ENCODE measurements at regions not wholly inside any gene's neighbourhood (a gene's known extent, or its start where the extent isn't known, plus 50 kb on each side); places are given as distances from the start of the nearest gene placed in this dataset.

GRCh38 chr22:48507595-48508350, 1319.9 kb downstream of the BRD1 start:
- no peak overlapping the region for H3K27ac ChIP-seq
- in situ Hi-C loops (cut with MboI; ENCODE audit: low pct_unique_long_range_greater_than_20kb in 2 of 9, low sequenced_read_pairs in 9 of 9, unreplicated experiment in 9 of 9), result no loop called here
- ATAC-seq (replicated peaks in 6 of 8), result no peak
- H3K4me3 ChIP-seq, result no peak overlapping the region
- no peaks in the 10 kb centered on the region for H3K4me1 ChIP-seq (replicated peaks in 1 of 2)
- 47 to 100% (median 83%) methylated on average over 1 to 9 of the region's 23 CpGs; no CpG with 5 or more reads in 6 of the 10 experiments for WGBS, 10 experiments

DNA sequence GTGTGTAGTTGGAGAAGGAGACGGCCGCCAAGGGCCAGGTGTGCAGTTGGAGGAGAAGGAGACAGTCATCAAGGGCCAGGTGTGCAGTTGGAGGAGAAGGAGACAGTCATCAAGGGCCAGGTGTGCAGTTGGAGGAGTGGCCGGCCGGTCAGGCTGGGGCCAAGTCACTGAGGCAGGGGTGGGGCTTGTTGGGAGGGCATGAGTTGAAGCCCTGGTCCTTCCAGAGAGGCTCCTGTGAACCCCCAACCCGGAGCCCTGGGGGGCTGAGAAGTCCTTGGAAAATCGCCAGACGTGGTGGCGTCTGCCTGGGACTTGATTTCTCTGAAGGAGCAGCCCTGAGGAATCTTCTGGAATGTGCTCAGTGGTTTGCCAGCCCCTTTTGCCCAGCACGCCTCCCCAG, 1320.5 kb downstream of the BRD1 start:
- 53 to 100% (median 60%) methylated on average over 1 to 2 of the region's 9 CpGs; no CpG with 5 or more reads in 7 of the 10 experiments for WGBS, 10 experiments
- ATAC-seq (replicated peaks in 6 of 8), result no peak
- H3K27ac ChIP-seq, result no peak overlapping the region
- H3K4me3 ChIP-seq, result no peak overlapping the region
- in situ Hi-C loops (cut with MboI; ENCODE audit: low pct_unique_long_range_greater_than_20kb in 2 of 9, low sequenced_read_pairs in 9 of 9, unreplicated experiment in 9 of 9), result no loop called here
- no peaks in the 10 kb centered on the region for H3K4me1 ChIP-seq (replicated peaks in 1 of 2)

GRCh38 chr22:48506506-48507145, 1321.0 kb downstream of the BRD1 start:
- no peak for ATAC-seq (replicated peaks in 6 of 8)
- H3K27ac ChIP-seq, result no peak overlapping the region
- in situ Hi-C loops (cut with MboI; ENCODE audit: low pct_unique_long_range_greater_than_20kb in 2 of 9, low sequenced_read_pairs in 9 of 9, unreplicated experiment in 9 of 9), result no loop called here
- 52 to 83% (median 71%) methylated on average over 2 to 12 of the region's 17 CpGs; no CpG with 5 or more reads in 5 of the 10 experiments for WGBS, 10 experiments
- H3K4me1 ChIP-seq (replicated peaks in 1 of 2), result no peaks in the 10 kb centered on the region
- H3K4me3 ChIP-seq, result no peak overlapping the region

- H3K27ac ChIP-seq, result no peak overlapping the region
- no peak for ATAC-seq (replicated peaks in 6 of 8)
- 29 to 80% (median 49%) methylated on average over 1 to 8 of the region's 8 CpGs; no CpG with 5 or more reads in 6 of the 10 experiments for WGBS, 10 experiments
- H3K4me1 ChIP-seq (replicated peaks in 1 of 2), result no peaks in the 10 kb centered on the region
- H3K4me3 ChIP-seq, result no peak overlapping the region
- in situ Hi-C loops (cut with MboI; ENCODE audit: low pct_unique_long_range_greater_than_20kb in 2 of 9, low sequenced_read_pairs in 9 of 9, unreplicated experiment in 9 of 9), result no loop called here
These were observed 1321.8 kb downstream of the BRD1 start for GRCh38 chr22:48505891-48506290.

- Histone ChIP-seq H3K4me1 (replicated peaks in 1 of 2) (no peaks in the 10 kb centered on the region), H3K4me3 (no peak overlapping the region), H3K27ac (no peak overlapping the region)
- 0 to 78% (median 40%) methylated on average over 1 to 3 of the region's 7 CpGs; no CpG with 5 or more reads in 7 of the 10 experiments for WGBS, 10 experiments
- ATAC-seq (replicated peaks in 6 of 8), result no peak
- in situ Hi-C loops (cut with MboI; ENCODE audit: low pct_unique_long_range_greater_than_20kb in 2 of 9, low sequenced_read_pairs in 9 of 9, unreplicated experiment in 9 of 9), result no loop called here
These were observed 1323.0 kb downstream of the BRD1 start for GRCh38 chr22:48504519-48505140.

DNA sequence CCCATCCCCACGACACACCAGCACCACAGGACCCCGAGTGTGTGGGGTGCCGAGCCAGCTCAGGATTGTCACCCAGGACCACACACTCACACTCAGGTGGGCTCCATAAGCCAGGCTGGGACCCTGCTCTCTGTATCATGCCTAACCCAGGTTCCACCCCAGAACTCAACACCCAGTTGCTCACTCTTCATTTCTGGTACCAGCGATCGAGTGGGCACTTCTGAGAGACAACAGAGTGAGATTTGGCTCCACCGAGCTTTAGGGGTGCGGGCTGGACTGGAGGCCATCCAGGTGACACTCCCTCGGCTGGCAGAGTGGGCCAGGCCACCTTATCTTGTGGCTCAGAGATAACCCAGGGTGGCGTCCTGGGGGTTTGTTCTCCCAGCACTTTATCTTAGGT, 1323.8 kb downstream of the BRD1 start:
- Histone ChIP-seq H3K4me3 (no peak overlapping the region), H3K27ac (no peak overlapping the region), H3K4me1 (replicated peaks in 1 of 2) (no peaks in the 10 kb centered on the region)
- ATAC-seq (replicated peaks in 6 of 8), result no peak
- in situ Hi-C loops (cut with MboI; ENCODE audit: low pct_unique_long_range_greater_than_20kb in 2 of 9, low sequenced_read_pairs in 9 of 9, unreplicated experiment in 9 of 9), result no loop called here
- 27 to 100% (median 43%) methylated on average over 1 to 4 of the region's 9 CpGs; no CpG with 5 or more reads in 6 of the 10 experiments for WGBS, 10 experiments

DNA sequence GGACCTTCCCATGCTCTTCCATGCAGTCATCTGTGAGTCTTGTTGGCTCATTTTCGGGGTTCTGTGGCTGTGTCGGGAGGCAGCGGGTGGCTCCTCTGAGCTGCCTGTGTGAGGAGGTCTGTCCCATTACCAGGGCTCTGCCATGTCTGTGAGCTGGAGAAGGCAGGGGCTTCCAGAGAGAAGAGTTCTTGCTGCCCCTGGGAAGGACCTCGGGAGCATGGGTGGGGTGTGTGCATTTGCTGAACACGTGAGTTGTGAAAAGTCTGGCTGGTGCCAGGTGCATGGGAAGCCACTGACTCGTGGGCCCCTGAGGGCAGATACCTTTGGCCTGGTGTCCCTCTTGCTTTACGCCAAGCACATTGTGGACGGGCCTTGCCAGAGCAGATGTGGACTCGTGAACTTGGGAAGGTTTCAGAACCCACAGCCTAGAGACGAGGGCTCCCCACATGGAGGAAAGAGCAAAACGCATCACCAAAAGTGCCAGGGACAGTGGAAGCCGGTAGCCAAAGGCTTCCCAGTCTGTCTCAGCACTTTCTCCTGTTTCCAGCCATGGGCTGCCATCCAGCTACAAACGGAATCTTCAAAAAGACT, 1324.5 kb downstream of the BRD1 start:
- Histone ChIP-seq H3K4me1 (replicated peaks in 1 of 2) (no peaks in the 10 kb centered on the region), H3K4me3 (no peak overlapping the region), H3K27ac (no peak overlapping the region)
- in situ Hi-C loops (cut with MboI; ENCODE audit: low pct_unique_long_range_greater_than_20kb in 2 of 9, low sequenced_read_pairs in 9 of 9, unreplicated experiment in 9 of 9), result no loop called here
- WGBS, 10 experiments, result 0 to 69% (median 50%) methylated on average over 1 to 5 of the region's 13 CpGs; no CpG with 5 or more reads in 3 of the 10 experiments
- no peak for ATAC-seq (replicated peaks in 6 of 8)

GRCh38 chr22:48501231-48501750, 1326.4 kb downstream of the BRD1 start:
- 0% methylated on average over 1 of the region's 21 CpGs; no CpG with 5 or more reads in 9 of the 10 experiments for WGBS, 10 experiments
- Histone ChIP-seq H3K27ac (no peak overlapping the region), H3K4me1 (replicated peaks in 1 of 2) (no peaks in the 10 kb centered on the region), H3K4me3 (no peak overlapping the region)
- in situ Hi-C loops (cut with MboI; ENCODE audit: low pct_unique_long_range_greater_than_20kb in 2 of 9, low sequenced_read_pairs in 9 of 9, unreplicated experiment in 9 of 9), result no loop called here
- ATAC-seq (replicated peaks in 6 of 8), result no peak

GRCh38 chr22:48500471-48501230, 1327.0 kb downstream of the BRD1 start:
- in situ Hi-C loops (cut with MboI; ENCODE audit: low pct_unique_long_range_greater_than_20kb in 2 of 9, low sequenced_read_pairs in 9 of 9, unreplicated experiment in 9 of 9), result no loop called here
- ATAC-seq (replicated peaks in 6 of 8), result peak in 2 of 8 experiments; percentile 88 to 92
- 60 to 67% methylated on average over 1 to 20 of the region's 31 CpGs; no CpG with 5 or more reads in 8 of the 10 experiments for WGBS, 10 experiments
- Histone ChIP-seq H3K4me3 (no peak overlapping the region), H3K27ac (no peak overlapping the region), H3K4me1 (replicated peaks in 1 of 2) (no peaks in the 10 kb centered on the region)

DNA sequence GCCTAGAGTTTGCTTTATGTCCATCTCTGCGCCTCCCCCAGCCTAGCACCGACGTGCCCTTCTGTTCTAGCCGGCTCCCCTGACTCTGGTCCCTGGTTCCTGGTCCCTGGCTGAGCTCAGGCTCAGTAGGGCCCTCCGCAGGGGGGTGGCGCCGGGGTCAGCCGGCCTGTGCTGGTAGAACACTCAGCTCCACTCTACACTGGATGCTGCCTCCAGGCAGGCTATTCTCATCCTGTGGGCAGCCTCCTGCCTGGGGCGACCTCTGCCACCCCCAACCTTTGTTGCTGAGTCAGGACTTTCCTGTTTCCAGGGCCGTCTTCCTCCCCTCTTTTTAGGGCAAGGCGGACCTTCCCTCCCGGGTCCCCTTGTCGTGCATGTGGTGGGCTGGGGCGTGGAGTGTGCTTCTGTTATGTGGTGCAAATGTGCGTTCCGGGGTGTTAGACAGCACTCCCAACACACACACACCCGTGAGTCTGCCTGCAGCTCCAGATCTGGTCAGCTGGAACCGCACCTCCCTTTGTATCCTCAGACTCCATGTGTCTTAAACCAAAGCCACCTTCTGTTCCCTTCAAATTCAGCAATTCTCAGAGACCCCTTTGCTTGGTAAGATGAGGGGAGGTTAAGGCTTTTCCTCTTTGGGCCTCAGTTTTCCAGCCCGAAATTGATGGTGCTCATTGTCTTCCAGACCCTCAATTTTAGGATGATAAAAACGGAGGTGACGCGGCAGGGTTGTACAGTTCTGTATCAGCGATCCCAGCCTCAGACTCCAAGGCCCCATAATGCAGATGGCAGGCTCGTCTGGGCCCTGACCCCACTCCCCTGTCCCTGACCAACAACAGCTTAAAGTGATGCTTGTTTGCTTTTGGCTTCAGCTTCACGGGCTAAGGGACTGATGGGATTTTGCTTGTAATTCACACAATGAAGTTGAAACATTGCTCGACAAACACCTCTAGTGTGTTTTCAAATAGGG, 1327.9 kb downstream of the BRD1 start:
- no peak overlapping the region for H3K4me3 ChIP-seq
- ATAC-seq (replicated peaks in 6 of 8), result peak in 1 of 8 experiments; percentile 8
- WGBS, 10 experiments, result 31 to 100% (median 72%) methylated on average over 1 to 16 of the region's 26 CpGs; no CpG with 5 or more reads in 2 of the 10 experiments
- in situ Hi-C loops (cut with MboI; ENCODE audit: low pct_unique_long_range_greater_than_20kb in 2 of 9, low sequenced_read_pairs in 9 of 9, unreplicated experiment in 9 of 9), result loop anchor here in 1 of 9 experiments (25.0 kb wide), 1 partner anchor 1687 kb away; no protein-coding TSS in a partner anchor
- H3K4me1 ChIP-seq (replicated peaks in 1 of 2), result no peaks in the 10 kb centered on the region
- no peak overlapping the region for H3K27ac ChIP-seq

DNA sequence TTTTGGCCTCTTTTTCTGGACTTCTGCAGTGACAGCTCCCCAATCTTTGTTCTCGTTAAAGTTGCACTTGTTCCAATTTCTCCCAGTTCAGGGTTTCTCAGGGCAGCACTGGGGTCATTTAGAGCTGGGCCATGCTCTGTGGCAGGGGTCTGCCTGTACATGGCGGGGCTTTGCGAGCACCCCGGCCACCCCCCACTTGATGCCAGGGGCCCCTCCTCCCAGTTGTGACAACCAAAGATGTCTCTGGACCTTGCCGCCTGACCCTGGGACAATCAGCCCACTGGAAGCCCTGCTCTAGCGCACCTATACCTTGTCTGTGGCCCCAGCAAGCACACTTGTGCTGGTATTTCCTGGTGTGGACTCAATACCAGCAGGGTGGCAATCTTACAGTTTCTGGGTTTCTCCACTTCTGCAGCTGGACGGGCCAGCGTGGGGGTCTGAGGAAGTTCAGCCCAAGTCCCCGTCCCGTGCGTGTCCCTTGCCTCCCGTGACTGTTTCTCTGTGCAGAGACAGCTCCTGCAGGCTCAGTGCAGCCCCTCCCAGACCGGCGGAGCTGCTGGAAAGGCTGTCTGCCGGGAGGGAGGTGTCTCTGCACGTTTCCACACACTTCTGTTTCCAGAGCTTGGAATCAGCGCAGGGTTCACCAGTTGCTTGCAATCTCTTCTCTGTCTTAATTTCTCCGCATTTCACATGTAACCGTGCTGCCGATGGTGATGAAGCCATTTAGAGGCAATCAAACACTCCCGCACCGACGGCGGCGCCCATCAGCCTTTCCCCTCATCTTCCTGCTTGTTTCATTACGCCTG, 1328.9 kb downstream of the BRD1 start:
- no peak for ATAC-seq (replicated peaks in 6 of 8)
- no peak overlapping the region for H3K27ac ChIP-seq
- in situ Hi-C loops (cut with MboI; ENCODE audit: low pct_unique_long_range_greater_than_20kb in 2 of 9, low sequenced_read_pairs in 9 of 9, unreplicated experiment in 9 of 9), result loop anchor here in 1 of 9 experiments (25.0 kb wide), 1 partner anchor 1686 kb away; no protein-coding TSS in a partner anchor

More for the DNA sequence above, 1328.9 kb downstream of the BRD1 start:
- WGBS, 10 experiments, result 0 to 100% (median 71%) methylated on average over 1 to 13 of the region's 26 CpGs; no CpG with 5 or more reads in 2 of the 10 experiments
- no peak overlapping the region for H3K4me3 ChIP-seq
- H3K4me1 ChIP-seq (replicated peaks in 1 of 2), result no peaks in the 10 kb centered on the region
